AG09319 (cell line): ENCODE measurements at regions not wholly inside any gene's neighbourhood (a gene's known extent, or its start where the extent isn't known, plus 50 kb on each side); places are given as distances from the start of the nearest gene placed in this dataset.

Experiments
- DNase-seq: peaks from one replicate; pipeline ENCODE4 v3.0.0-alpha.2; 2010; ENCODE audit warnings: low read depth; ENCODE audit errors: extremely low read depth
- CTCF ChIP-seq: IDR thresholded peaks from 2 replicates; pipeline ENCODE4 v1.5.1; 2011; ENCODE audit warnings: low read depth, mild to moderate bottlenecking, inconsistent platforms, low read length, moderate library complexity

GRCh38 chr7:25758559-25758958 lies 393.4 kb upstream of the NFE2L3 start:
- DNase-seq: no peak
- no peak for TF ChIP-seq CTCF

GRCh38 chr7:25759286-25759685 lies 392.7 kb upstream of the NFE2L3 start:
- DNase-seq: no peak
- TF ChIP-seq CTCF: no peak

- TF ChIP-seq CTCF: no peak
- DNase-seq: no peak
Observed at GRCh38 chr7:25759748-25760147, 392.2 kb upstream of the NFE2L3 start.

GRCh38 chr7:25762511-25763462 lies 389.2 kb upstream of the NFE2L3 start:
- DNase-seq: no peak
- TF ChIP-seq CTCF: no peak

- no peak for TF ChIP-seq CTCF
- DNase-seq: no peak
Observed at GRCh38 chr7:25763463-25763860, 388.5 kb upstream of the NFE2L3 start.

- TF ChIP-seq CTCF: no peak
- no peak for DNase-seq
Observed at GRCh38 chr7:25765110-25765655, 386.8 kb upstream of the NFE2L3 start.

GRCh38 chr7:25770235-25770634 lies 381.8 kb upstream of the NFE2L3 start:
- no peak for TF ChIP-seq CTCF
- DNase-seq: no peak
